WERI-Rb-1 (cell line): ENCODE measurements at regions not wholly inside any gene's neighbourhood (a gene's known extent, or its start where the extent isn't known, plus 50 kb on each side); places are given as distances from the start of the nearest gene placed in this dataset.

Experiments
- DNase-seq: peaks from one replicate; pipeline ENCODE4 v3.0.0-alpha.2; 2020
- H3K27ac ChIP-seq: fragments of 250-450 bp; sonication (Bioruptor Pico); 2 replicates; pipeline ENCODE4 v1.5.1; 2020; ENCODE audit warnings: mild to moderate bottlenecking, moderate library complexity
- H3K27me3 ChIP-seq: fragments of 250-450 bp; sonication (Bioruptor Pico); 2 replicates; pipeline ENCODE4 v1.5.1; 2021; ENCODE audit warnings: mild to moderate bottlenecking, low read depth, moderate library complexity; ENCODE audit not compliant: insufficient read depth, severe bottlenecking
- H3K36me3 ChIP-seq: fragments of 250-450 bp; sonication (Bioruptor Pico); 2 replicates; pipeline ENCODE4 v1.5.1; 2020; ENCODE audit warnings: mild to moderate bottlenecking, moderate library complexity
- H3K4me3 ChIP-seq: 2 replicates; pipeline ENCODE4 v1.5.1; 2011; ENCODE audit warnings: low read depth, mild to moderate bottlenecking, control low read depth, low read length
- H3K9me3 ChIP-seq: fragments of 250-450 bp; sonication (Bioruptor Pico); 2 replicates; pipeline ENCODE4 v1.5.1; 2021; ENCODE audit warnings: mild to moderate bottlenecking, moderate library complexity; ENCODE audit not compliant: severe bottlenecking
- TF ChIP-seq, protein P1 (sequence below): IDR thresholded peaks from 2 replicates; pipeline ENCODE4 v1.5.1; 2011; ENCODE audit warnings: low read depth, mild to moderate bottlenecking, control low read depth, inconsistent platforms, low read length

GRCh38 chr9:31100311-31100710, 1284.1 kb upstream of the ACO1 start:
- Histone ChIP-seq H3K4me3 (no peak overlapping the region), H3K27me3 (no peaks in the 10 kb centered on the region), H3K36me3 (no peaks in the 10 kb centered on the region), H3K27ac (no peak overlapping the region), H3K9me3 (no peaks in the 10 kb centered on the region)
- TF ChIP-seq, protein P1, sequence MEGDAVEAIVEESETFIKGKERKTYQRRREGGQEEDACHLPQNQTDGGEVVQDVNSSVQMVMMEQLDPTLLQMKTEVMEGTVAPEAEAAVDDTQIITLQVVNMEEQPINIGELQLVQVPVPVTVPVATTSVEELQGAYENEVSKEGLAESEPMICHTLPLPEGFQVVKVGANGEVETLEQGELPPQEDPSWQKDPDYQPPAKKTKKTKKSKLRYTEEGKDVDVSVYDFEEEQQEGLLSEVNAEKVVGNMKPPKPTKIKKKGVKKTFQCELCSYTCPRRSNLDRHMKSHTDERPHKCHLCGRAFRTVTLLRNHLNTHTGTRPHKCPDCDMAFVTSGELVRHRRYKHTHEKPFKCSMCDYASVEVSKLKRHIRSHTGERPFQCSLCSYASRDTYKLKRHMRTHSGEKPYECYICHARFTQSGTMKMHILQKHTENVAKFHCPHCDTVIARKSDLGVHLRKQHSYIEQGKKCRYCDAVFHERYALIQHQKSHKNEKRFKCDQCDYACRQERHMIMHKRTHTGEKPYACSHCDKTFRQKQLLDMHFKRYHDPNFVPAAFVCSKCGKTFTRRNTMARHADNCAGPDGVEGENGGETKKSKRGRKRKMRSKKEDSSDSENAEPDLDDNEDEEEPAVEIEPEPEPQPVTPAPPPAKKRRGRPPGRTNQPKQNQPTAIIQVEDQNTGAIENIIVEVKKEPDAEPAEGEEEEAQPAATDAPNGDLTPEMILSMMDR = no peak
- DNase-seq = no peak

DNA sequence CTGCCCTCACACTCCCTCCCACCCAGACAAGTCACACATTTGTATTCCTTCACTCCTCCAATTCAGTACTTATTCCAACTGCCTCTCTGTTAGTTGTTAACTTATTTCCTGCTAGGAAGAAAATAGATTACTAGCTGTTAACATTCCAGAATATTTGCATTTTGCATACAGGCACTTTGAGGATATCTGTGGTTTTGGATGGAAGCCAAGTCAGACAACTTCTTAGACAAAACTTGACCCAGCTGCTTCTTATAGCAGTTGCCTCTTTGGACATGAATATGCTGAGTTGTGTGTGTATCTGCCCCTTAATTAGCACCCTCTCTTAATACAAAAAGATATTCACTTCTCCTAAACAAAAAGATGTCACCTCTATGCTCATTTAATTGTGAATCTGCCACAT, 1280.6 kb upstream of the ACO1 start:
- Histone ChIP-seq H3K27me3 (no peaks in the 10 kb centered on the region), H3K36me3 (no peaks in the 10 kb centered on the region)
- DNase-seq = no peak

GRCh38 chr9:31104249-31104648, 1280.2 kb upstream of the ACO1 start:
- Histone ChIP-seq H3K27ac (no peak overlapping the region), H3K27me3 (no peaks in the 10 kb centered on the region), H3K36me3 (no peaks in the 10 kb centered on the region), H3K4me3 (no peak overlapping the region), H3K9me3 (no peaks in the 10 kb centered on the region)
- no peak for DNase-seq
- TF ChIP-seq, protein P1 = no peak

More for the DNA sequence above, 1280.6 kb upstream of the ACO1 start:
- H3K9me3 ChIP-seq = no peaks in the 10 kb centered on the region
- H3K27ac ChIP-seq = no peak overlapping the region
- TF ChIP-seq, protein P1 = no peak
- H3K4me3 ChIP-seq = no peak overlapping the region

DNA sequence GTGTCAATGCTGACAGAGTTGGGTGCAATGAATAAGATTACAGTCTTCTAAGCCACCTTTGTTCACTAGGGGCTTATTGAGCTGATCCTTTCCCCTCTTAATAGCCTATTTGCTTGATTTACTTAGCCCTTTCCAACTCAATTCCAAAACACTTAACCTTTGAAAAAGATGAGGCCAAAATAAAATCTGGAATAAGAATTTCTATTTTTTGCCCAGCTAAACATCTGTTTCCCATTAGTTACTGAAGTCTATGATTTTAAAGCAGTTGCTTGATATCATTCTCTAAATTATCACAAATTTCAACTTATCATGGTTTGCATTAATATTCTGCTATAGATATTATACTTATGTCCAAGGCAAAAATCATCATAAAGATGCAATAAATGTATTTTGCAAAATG, 1272.0 kb upstream of the ACO1 start:
- Histone ChIP-seq H3K4me3 (no peak overlapping the region), H3K9me3 (no peaks in the 10 kb centered on the region), H3K27me3 (no peaks in the 10 kb centered on the region), H3K36me3 (no peaks in the 10 kb centered on the region), H3K27ac (no peak overlapping the region)
- TF ChIP-seq, protein P1 = no peak
- DNase-seq = no peak

- Histone ChIP-seq H3K27me3 (no peaks in the 10 kb centered on the region), H3K36me3 (no peaks in the 10 kb centered on the region), H3K27ac (no peak overlapping the region), H3K9me3 (no peaks in the 10 kb centered on the region), H3K4me3 (no peak overlapping the region)
- DNase-seq = no peak
- TF ChIP-seq, protein P1 = no peak
These were observed 1270.1 kb upstream of the ACO1 start for GRCh38 chr9:31114346-31114745.

GRCh38 chr9:31119890-31120454, 1264.5 kb upstream of the ACO1 start:
- Histone ChIP-seq H3K36me3 (no peaks in the 10 kb centered on the region), H3K4me3 (no peak overlapping the region), H3K27ac (no peak overlapping the region), H3K9me3 (no peaks in the 10 kb centered on the region), H3K27me3 (no peaks in the 10 kb centered on the region)
- DNase-seq = peak; percentile 19
- TF ChIP-seq, protein P1 = peak; percentile 45
